ENCODE measurements at regions not wholly inside any gene's neighbourhood (a gene's known extent, or its start where the extent isn't known, plus 50 kb on each side); places are given as distances from the start of the nearest gene placed in this dataset.

DNA sequence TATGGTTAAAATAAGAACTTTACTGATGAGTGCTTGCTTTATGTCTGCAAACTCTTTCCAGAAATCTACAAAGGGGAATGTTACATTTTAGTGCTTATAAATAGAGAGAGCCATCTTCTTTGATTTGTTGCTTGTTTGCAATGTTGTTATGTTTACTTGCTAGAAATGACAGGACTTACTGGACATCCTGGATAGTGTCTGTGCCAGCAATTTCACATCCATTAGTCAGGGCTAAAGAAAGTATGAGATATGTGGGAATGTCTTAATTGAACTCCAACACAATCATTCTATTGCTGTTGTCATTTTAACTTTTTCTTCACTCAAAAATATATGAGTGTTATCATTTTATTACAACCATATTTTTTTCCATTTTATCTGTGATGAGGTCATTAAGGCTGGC is 453.2 kb downstream of the TNS3 start:
- TF ChIP-seq, protein P1, sequence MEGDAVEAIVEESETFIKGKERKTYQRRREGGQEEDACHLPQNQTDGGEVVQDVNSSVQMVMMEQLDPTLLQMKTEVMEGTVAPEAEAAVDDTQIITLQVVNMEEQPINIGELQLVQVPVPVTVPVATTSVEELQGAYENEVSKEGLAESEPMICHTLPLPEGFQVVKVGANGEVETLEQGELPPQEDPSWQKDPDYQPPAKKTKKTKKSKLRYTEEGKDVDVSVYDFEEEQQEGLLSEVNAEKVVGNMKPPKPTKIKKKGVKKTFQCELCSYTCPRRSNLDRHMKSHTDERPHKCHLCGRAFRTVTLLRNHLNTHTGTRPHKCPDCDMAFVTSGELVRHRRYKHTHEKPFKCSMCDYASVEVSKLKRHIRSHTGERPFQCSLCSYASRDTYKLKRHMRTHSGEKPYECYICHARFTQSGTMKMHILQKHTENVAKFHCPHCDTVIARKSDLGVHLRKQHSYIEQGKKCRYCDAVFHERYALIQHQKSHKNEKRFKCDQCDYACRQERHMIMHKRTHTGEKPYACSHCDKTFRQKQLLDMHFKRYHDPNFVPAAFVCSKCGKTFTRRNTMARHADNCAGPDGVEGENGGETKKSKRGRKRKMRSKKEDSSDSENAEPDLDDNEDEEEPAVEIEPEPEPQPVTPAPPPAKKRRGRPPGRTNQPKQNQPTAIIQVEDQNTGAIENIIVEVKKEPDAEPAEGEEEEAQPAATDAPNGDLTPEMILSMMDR (IDR thresholded peaks at IDR 0.05; ENCODE audit: low read depth, low read length): no peak
- no peak overlapping the region for H3K4me3 ChIP-seq (ENCODE audit: low read depth, low read length)

DNA sequence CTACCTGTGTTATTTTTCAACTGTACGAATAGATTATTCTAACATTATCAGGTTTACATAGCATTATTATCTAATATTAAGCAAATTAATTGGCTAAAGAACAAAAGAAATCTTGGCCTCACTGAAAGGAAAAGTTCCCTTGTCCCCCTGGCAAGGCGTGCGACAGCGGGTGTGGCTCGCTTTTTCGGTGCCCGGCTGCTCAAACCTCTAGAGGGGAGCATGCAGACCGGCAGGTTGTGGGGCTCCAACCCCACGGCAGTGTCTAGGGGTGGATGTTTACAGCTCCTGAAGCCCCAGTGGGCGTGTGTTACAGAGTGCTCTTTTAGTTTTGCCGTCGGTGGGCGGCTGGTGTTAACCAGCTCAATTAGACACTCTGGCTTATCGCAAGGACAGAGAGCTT is 456.4 kb downstream of the TNS3 start:
- TF ChIP-seq, protein P1 (IDR thresholded peaks at IDR 0.05; ENCODE audit: low read depth, low read length): no peak
- H3K4me3 ChIP-seq (ENCODE audit: low read depth, low read length): no peak overlapping the region

DNA sequence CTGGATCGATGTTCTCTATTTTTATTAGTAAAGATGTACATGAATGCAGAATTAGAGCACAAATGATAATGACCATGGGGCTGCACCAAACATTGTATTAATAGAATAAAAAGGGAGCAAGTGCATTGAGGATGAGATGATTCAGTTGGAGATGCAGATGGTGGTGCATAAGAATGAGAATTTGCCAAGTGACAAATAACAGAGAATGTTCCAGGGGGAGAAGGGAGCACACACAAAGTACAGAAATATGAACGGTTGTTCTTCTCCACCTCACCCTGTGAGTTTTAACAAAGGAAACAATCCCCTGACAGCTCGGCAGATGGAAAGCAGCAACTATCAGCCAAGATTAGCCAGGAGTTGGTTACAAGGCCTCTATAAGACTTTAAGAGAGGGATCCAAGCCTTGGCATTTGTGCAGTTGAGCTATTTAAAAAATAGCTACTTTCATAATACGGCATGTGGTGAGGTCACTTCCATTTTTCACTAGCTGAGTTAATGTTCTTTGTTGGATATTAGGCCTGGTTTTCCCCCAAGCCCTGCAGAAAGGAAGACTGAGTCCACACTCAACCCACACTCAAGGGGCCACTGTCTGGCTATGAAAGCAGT is 462.5 kb downstream of the TNS3 start:
- H3K4me3 ChIP-seq (ENCODE audit: low read depth, low read length): no peak overlapping the region
- TF ChIP-seq, protein P1 (IDR thresholded peaks at IDR 0.05; ENCODE audit: low read depth, low read length): no peak

DNA sequence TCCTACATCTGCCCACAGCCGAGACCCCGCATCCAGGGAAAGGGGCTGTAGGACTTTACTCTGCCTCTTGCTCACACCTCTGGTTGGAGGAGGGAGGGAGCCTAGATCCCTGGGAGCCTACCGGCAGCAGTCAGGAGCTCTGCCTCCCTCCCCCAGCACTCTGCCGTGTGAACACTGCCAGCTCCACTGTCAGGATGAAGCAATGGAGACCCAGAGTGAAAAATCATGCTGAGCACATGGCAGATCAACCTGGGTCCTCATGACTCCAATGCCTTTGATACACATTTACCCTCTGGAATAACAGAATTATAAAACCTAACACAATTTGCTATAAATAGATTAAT is 477.7 kb downstream of the TNS3 start:
- TF ChIP-seq, protein P1 (IDR thresholded peaks at IDR 0.05; ENCODE audit: low read depth, low read length): no peak
- H3K4me3 ChIP-seq (ENCODE audit: low read depth, low read length): no peak overlapping the region

DNA sequence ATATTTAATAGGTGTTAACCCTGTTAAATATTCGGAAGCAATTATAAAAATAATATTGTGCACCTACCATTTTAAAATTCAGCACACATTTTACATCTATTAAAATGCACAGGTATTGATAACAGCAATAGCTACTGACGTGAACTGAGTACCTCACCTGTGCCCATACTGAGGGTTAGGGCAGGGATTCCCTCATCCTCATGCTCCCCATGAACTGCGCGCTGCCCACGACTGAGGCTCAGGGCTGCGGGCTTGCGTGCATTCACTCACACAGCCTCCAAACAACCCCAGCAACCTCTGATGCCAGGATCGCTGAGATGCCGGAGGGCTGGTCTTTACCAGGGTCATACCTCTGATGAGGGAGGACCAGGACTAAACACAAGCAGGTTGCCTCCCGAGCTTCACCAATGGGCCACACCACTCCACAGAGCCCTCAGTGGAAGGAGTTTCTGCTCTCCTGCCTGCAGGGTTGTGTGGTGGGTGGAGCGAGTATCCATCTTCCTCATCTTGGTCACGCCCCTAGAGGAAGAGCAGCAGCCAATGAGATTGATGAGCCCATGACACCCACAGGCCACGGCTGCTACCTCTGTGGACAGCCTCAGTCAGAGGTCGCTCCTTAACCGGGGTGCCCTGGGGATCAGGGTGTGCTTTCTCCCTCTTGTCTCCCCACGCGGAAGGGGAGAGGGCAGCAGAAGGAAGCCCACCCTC is 478.3 kb downstream of the TNS3 start:
- no peak overlapping the region for H3K4me3 ChIP-seq (ENCODE audit: low read depth, low read length)
- TF ChIP-seq, protein P1 (IDR thresholded peaks at IDR 0.05; ENCODE audit: low read depth, low read length): no peak

DNA sequence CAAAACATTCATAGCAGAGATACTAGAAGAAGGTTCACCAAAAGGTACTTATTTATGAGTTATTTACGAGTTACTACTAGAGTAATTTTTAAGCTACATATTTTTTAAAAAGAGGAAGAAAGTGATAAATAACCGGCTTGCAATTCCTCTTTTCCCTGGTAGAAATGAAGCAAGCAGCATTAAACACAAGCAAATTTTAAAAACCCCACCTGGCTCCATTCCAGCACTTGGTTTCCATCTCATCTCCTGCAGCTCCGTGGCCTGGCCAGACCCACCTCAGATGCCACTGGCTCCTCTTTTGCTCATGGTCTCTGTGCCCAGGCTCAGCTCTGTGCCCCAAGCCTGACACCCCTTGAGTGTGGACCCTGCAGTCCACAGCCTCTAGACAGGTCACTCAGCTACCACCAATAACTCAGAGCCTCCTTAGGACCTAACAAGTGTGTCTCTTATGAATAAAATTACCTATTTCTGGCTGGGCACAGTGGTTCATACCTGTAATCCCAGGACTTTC is 479.5 kb downstream of the TNS3 start:
- H3K4me3 ChIP-seq (ENCODE audit: low read depth, low read length): no peak overlapping the region
- TF ChIP-seq, protein P1 (IDR thresholded peaks at IDR 0.05; ENCODE audit: low read depth, low read length): no peak

DNA sequence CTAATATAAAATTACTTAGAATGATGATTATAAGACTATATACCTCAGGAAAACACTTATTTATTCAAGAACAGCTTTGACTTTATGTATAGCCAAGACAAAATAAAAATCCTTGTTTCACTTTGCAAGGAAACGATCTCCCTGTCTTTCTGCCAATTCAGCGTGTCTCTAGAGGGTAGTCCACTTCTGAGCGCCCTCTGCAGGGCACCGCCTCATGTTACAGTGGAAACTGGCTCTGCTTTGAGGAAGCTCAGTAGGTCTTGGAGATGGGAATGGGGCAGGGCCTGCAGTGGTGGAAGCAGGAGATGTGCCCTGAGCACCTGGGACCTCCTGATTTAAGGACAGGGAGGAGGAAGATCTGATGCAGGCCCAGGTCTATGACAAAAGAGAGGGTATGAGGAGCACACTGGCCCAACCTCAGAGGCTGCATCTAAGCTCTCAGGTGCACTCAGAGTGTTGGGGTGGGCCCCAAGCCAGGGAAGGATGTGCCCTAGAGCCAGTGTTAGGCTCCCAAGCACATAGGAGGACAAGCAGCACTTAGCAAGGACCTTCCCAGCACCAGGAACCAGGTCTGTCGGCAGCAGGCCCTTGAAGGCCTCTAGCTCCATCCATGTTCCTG is 481.0 kb downstream of the TNS3 start:
- H3K4me3 ChIP-seq (ENCODE audit: low read depth, low read length): no peak overlapping the region
- TF ChIP-seq, protein P1 (IDR thresholded peaks at IDR 0.05; ENCODE audit: low read depth, low read length): peak; percentile 61

Data from WI38 (cell line).